OCI-LY7 (cell line): ENCODE measurements at regions not wholly inside any gene's neighbourhood (a gene's known extent, or its start where the extent isn't known, plus 50 kb on each side); places are given as distances from the start of the nearest gene placed in this dataset.

ENCODE experiments used
- BruUV-seq: library from RNA; stranded (reverse); fragments of 400-500 nt; replicated peaks from 2 replicates; lab custom pipeline; 2021; lab: Mats Ljungman, UMichigan
- CTCF ChIA-PET: fragments of 300-600 bp; sonication (Branson Sonifier 250); formaldehyde crosslinking; loops from one replicate; lab custom pipeline; 2022; ENCODE audit warnings: antibody characterized with exemption; ENCODE audit not compliant: unreplicated experiment; lab: Charles Lee
- POLR2A ChIA-PET: fragments of 300-600 bp; sonication (Branson Sonifier 250); formaldehyde crosslinking; loops from one replicate; lab custom pipeline; 2022; ENCODE audit warnings: antibody characterized with exemption; lab: Charles Lee
- DNase-seq: peaks from one replicate; pipeline ENCODE4 v3.0.0-alpha.2; 2015; ENCODE audit warnings: low spot score
- H2AFZ ChIP-seq: fragments of 200-600 bp; sonication (generic), shearing (Covaris generic); 2 replicates; pipeline ENCODE4 v1.6.1; 2014; ENCODE audit warnings: mild to moderate bottlenecking, antibody characterized with exemption, low read length, moderate library complexity
- H3K27ac ChIP-seq: fragments of 200-600 bp; sonication (generic); 2 replicates; pipeline ENCODE4 v1.5.1; 2014; ENCODE audit warnings: mixed run types, low read depth, mild to moderate bottlenecking, moderate library complexity, low read length, inconsistent platforms; ENCODE audit not compliant: poor library complexity, severe bottlenecking
- H3K36me3 ChIP-seq: fragments of 200-600 bp; sonication (generic); 2 replicates; pipeline ENCODE4 v1.6.1; 2014; ENCODE audit warnings: mild to moderate bottlenecking, antibody characterized with exemption, low read length, moderate library complexity, mixed read lengths; ENCODE audit not compliant: insufficient read depth
- H3K4me1 ChIP-seq: fragments of 200-600 bp; sonication (generic); 2 replicates; pipeline ENCODE4 v1.5.1; 2014; ENCODE audit warnings: mild to moderate bottlenecking, low read length; ENCODE audit not compliant: insufficient read depth, poor library complexity, severe bottlenecking
- H3K4me2 ChIP-seq: fragments of 200-600 bp; sonication (generic); 2 replicates; pipeline ENCODE4 v1.6.1; 2014; ENCODE audit warnings: mild to moderate bottlenecking, low read length
- H3K4me3 ChIP-seq: fragments of 200-600 bp; sonication (generic); 2 replicates; pipeline ENCODE4 v1.5.1; 2014; ENCODE audit warnings: mild to moderate bottlenecking, low read depth, low read length; ENCODE audit not compliant: poor library complexity, severe bottlenecking
- H3K79me2 ChIP-seq: fragments of 200-600 bp; sonication (generic); 2 replicates; pipeline ENCODE4 v1.6.1; 2016; ENCODE audit warnings: low read depth, mild to moderate bottlenecking, low read length, moderate library complexity, mixed read lengths; ENCODE audit not compliant: insufficient read depth
- H3K9me2 ChIP-seq: fragments of 200-600 bp; sonication (generic); 2 replicates; pipeline ENCODE4 v1.6.1; 2016; ENCODE audit warnings: mild to moderate bottlenecking, low read length, mixed read lengths; ENCODE audit not compliant: insufficient read depth
- H3K9me3 ChIP-seq: fragments of 200-600 bp; sonication (generic); 2 replicates; pipeline ENCODE4 v1.6.1; 2014; ENCODE audit warnings: mild to moderate bottlenecking, mixed run types, low read length, mixed read lengths
- H4K20me1 ChIP-seq: fragments of 200-600 bp; sonication (generic); 2 replicates; pipeline ENCODE4 v1.6.1; 2014; ENCODE audit warnings: mild to moderate bottlenecking, antibody characterized with exemption, low read length, moderate library complexity, mixed read lengths; ENCODE audit not compliant: insufficient read depth
- CTCF ChIP-seq: fragments of 200-600 bp; sonication (generic); conservative IDR thresholded peaks from 2 replicates; pipeline ENCODE4 v1.5.1; 2014; ENCODE audit warnings: mild to moderate bottlenecking, antibody characterized with exemption, low read length, moderate library complexity, mixed read lengths
- EZH2phosphoT487 ChIP-seq: fragments of 200-600 bp; sonication (generic); IDR thresholded peaks from 2 replicates; pipeline ENCODE4 v1.6.1; 2018; ENCODE audit warnings: low read depth, borderline replicate concordance, mild to moderate bottlenecking, mixed run types, antibody characterized with exemption, low read length, moderate library complexity, mixed read lengths
- intact Hi-C: fragments of 100-400 bp; cut with micrococcal nuclease; formaldehyde crosslinking; loops from one replicate; pipeline ENCODE4 v1.10.0; 2022; ENCODE audit not compliant: unreplicated experiment

- no peaks in the 10 kb centered on the region for H3K4me1 ChIP-seq
- H2AFZ ChIP-seq, result no peak overlapping the region
- TF ChIP-seq EZH2phosphoT487, result no peak
- no peak for TF ChIP-seq CTCF
- no peaks in the 10 kb centered on the region for H3K36me3 ChIP-seq
- ChIA-PET CTCF (no interaction called here), POLR2A (interaction anchor here (0.7 kb wide), 1 partner anchor 8 kb away, joined by 3 read pairs; no protein-coding TSS in a partner anchor)
- no TSS peak for BruUV-seq
- H3K27ac ChIP-seq, result no peak overlapping the region
- H3K9me3 ChIP-seq, result no peaks in the 10 kb centered on the region
- H3K4me3 ChIP-seq, result no peak overlapping the region
- DNase-seq, result no peak
- intact Hi-C loops, result no loop called here
- no peaks in the 10 kb centered on the region for H3K79me2 ChIP-seq
- no peaks in the 10 kb centered on the region for H3K9me2 ChIP-seq
- no peak overlapping the region for H3K4me2 ChIP-seq
- no peaks in the 10 kb centered on the region for H4K20me1 ChIP-seq
Measured at GRCh38 chr3:177420651-177421480, 223.6 kb upstream of the TBL1XR1 start.

GRCh38 chr3:177421481-177421785 lies 224.2 kb upstream of the TBL1XR1 start:
- no peaks in the 10 kb centered on the region for H3K9me2 ChIP-seq
- H4K20me1 ChIP-seq, result no peaks in the 10 kb centered on the region
- H3K27ac ChIP-seq, result no peak overlapping the region
- H3K4me2 ChIP-seq, result no peak overlapping the region
- no peaks in the 10 kb centered on the region for H3K9me3 ChIP-seq
- intact Hi-C loops, result no loop called here
- DNase-seq, result no peak
- no peaks in the 10 kb centered on the region for H3K36me3 ChIP-seq
- TF ChIP-seq EZH2phosphoT487 (no peak), CTCF (no peak)
- H2AFZ ChIP-seq, result no peak overlapping the region
- POLR2A ChIA-PET, result interaction anchor here (0.5 kb wide), 1 partner anchor 276 kb away, joined by 4 read pairs; no protein-coding TSS in a partner anchor
- H3K4me1 ChIP-seq, result no peaks in the 10 kb centered on the region
- H3K4me3 ChIP-seq, result no peak overlapping the region
- H3K79me2 ChIP-seq, result no peaks in the 10 kb centered on the region
- CTCF ChIA-PET, result interaction anchor here (0.6 kb wide), 1 partner anchor 24 kb away, joined by 3 read pairs; no protein-coding TSS in a partner anchor
- BruUV-seq, result no TSS peak

- intact Hi-C loops, result no loop called here
- Histone ChIP-seq H3K4me3 (no peak overlapping the region), H3K27ac (no peak overlapping the region), H3K9me2 (no peaks in the 10 kb centered on the region), H3K9me3 (no peaks in the 10 kb centered on the region), H3K4me1 (no peaks in the 10 kb centered on the region), H4K20me1 (no peaks in the 10 kb centered on the region), H3K36me3 (no peaks in the 10 kb centered on the region), H3K4me2 (no peak overlapping the region), H2AFZ (no peak overlapping the region), H3K79me2 (no peaks in the 10 kb centered on the region)
- POLR2A ChIA-PET, result interaction anchor here (1.0 kb wide), 1 partner anchor 276 kb away, joined by 3 read pairs; no protein-coding TSS in a partner anchor
- DNase-seq, result no peak
- TF ChIP-seq CTCF, result no peak
- TF ChIP-seq EZH2phosphoT487, result no peak
- no TSS peak for BruUV-seq
- CTCF ChIA-PET, result no interaction called here
Measured at GRCh38 chr3:177424521-177424920, 227.2 kb upstream of the TBL1XR1 start.
